ENCODE measurements at regions not wholly inside any gene's neighbourhood (a gene's known extent, or its start where the extent isn't known, plus 50 kb on each side); places are given as distances from the start of the nearest gene placed in this dataset.

DNA sequence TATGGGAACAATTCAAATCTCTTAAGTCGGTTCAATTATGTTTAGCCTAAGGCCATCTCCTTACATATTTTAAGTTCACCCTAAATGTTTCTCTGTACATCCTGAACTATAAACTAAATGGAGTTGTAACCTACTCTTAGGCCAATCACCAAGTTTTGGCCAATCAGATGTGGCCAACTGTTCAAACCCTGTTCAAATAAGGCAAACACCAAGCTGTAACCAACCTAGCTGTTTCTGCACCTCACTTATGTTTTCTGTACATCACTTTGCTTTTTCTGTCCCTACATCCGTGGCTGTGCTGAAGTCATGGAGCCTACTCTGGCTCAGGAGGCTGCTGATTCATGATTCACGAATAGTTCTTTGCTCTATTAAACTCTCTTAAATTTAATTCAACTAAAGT lies 165.3 kb downstream of the GASK1B start:
- DNase-seq (ENCODE audit: low read depth): no peak

DNA sequence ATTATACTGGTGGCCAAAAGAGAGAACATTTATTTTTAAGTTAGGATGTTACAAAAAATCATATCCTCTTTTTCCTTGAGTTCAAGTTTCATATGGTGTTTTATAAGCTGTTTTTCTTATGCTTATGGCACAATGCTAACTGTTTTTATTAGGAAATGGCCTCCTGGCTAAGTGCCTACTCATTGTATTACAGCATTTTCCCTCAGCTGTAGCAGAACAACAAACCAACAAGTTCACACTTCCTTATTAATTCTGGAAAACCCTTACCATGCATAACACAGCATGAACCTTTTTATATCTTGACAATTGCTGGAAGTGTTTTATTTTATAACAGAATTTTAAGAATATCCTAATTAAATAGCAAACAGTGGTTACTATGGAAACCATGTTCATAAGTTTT lies 165.8 kb downstream of the GASK1B start:
- no peak for DNase-seq (ENCODE audit: low read depth)

DNA sequence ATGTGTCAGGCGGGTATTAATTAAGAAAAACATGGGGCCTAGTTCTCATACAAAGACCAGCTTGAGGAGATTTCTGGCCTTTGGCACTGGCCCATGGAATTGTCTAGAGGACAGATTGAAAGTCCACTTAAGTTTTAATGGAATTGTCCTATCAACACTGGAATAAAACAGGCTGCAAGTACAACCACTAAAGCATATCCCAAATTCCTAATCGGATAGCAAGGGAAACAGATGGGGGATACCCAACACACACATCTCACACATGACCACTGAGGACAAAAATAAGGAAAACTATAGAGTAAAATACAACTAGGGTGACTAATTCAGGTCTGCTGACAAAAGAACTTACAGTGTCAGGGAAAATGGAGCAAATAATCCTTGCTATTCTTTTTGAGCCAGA lies 167.8 kb downstream of the GASK1B start:
- no peak for DNase-seq (ENCODE audit: low read depth)

DNA sequence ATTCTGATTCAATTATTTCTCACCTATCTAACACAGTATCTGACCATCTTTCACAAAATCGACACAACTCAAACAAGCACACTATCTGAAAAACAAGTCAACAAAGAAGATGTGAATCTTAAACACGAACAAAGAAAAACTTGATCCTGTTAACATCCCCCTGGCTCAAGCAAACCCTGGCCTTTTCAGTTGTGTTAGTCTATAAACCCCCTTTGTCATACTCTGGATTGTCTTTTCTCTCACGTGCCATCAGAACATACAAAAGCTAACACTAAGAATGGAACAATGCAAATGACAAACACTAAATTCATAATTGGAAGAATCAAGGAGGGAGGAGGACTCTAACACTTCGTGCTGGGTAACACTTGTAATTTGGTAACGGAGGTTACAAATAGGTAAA lies 168.7 kb downstream of the GASK1B start:
- DNase-seq (ENCODE audit: low read depth): no peak

DNA sequence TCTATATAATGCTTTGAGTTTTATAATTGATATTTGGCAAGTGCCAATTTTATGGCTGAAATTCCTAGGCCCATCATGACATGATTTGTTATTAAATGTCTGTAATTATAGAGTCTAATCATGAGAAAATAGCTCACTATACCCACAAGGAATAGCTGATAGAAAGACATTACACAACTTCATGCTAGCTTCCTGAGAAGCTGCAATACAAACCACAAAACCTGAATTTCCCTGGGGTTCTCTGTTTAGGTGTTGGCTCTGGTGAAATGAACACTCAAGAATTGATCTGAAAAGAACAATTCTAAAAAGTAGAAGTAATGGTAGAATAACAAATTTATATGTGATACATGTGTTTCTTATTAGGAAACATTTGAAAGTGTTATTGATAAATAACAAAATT lies 169.6 kb downstream of the GASK1B start:
- DNase-seq (ENCODE audit: low read depth): no peak

DNA sequence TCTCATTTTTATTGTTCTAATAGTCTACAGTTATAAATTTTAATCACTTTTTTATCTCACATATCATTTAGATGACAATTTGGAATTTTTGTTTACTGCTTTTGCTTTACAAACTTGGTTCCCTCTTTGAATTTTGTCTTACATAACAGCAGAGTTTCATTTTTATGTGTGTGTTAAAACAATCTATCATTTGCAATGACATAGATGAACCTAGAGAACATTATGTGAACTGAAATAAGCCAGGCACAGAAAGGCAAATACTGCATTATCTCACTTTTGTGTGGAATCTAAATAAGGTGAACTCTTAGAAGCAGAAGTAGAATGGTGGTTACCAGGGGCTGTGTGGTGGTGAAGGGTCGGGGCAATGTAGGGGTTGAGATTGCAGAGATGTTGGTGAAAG lies 170.7 kb downstream of the GASK1B start:
- DNase-seq (ENCODE audit: low read depth): no peak

DNA sequence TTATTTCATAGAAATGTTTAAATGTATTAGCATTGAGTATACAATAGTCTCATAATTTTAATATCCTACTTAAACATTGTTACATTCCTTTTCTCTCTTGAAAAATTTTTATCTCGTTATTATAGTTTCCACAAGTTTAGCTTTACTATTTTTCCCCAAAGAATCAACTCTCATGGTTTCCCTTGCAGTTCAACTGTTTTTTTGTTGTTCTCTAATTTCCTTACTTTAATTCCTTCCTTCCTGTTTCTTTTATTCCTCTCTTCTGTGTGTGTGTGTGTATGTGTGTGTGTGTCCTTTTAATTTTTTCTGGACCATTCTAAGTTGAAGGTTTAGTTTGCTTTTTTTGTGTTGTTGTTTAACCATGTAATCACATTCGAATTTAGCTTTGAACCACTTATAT lies 171.1 kb downstream of the GASK1B start:
- DNase-seq (ENCODE audit: low read depth): no peak

DNA sequence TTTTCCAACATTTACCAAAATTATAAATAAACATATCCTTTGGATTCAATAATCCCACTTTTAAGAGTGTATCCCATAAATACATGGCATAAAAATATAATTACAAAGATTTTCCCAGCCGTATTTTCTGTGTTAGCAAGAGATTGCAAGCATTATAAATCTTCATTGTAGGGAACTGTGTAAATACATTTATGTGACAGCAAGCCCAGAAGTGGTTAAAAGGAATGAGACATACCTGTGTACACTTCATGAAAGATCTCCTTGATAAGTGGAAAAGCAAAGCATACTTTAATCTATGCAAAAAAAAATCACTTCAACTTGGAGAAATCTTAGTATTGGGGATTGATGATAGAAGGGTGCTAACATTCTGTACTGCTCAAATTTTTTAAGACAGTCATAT lies 173.1 kb downstream of the GASK1B start:
- no peak for DNase-seq (ENCODE audit: low read depth)

DNA sequence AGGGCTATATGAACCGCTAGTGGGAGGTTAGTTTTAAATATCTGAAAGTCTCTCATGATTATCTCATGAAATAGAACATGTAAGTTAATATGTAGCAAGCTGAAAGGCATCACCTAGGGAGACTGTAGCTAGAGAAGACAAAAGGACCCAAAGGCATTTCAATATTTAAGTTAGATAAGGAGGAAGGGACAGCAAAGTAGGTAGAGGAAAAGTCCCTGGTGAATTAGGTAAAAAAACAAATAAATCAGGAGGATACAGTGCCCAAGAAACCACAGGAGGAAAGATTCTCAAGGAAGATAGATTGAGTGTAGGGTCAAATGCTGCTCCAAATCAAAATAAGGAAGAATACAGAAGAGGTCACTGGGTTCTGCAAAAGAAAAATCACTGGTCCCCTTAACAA lies 175.5 kb downstream of the GASK1B start:
- DNase-seq (ENCODE audit: low read depth): no peak

DNA sequence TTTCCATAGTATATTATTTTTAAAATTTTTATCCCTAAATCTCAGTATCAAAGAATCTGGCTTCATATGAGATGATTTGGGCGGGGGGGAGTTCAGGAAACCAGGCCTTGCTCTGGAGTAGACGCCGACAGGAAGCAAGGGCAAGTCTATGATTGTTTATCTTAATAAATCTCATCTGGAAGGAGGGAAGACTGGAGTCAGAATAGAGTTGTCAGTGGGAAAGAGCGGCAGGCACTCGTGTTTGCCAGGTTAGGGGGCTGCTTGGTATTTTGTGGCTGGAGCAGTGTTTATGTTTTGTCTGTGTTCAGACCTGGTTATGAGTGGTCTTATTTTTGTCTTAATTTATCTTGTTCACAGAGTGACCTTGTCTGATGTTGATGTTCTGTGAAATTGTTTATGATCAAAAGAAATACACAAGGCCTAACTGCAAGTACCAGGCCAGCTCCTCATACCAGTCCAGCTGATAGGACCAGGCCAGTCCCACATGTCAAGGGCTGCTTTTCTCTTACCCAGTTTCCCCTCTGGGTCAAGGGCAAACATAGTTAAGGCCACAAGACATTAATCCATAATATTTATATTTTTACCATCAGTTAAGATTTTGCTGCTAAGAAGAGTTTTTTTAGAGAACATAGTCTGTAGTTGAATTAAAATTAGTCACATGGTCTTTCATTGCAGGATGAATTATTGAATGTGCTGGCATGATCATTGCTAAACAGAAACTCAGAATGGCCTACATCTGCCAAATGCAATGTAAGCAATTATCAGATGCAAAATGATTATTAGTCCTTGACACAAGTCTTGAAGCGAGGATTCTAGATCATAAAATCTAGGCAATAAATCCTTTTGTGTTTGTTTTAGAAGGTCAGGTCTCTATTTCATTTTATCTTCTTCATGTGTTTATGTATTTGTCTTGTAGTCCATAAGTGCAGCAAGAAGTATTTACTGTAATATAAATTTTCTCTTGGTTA lies 176.5 kb downstream of the GASK1B start:
- DNase-seq (ENCODE audit: low read depth): no peak

DNA sequence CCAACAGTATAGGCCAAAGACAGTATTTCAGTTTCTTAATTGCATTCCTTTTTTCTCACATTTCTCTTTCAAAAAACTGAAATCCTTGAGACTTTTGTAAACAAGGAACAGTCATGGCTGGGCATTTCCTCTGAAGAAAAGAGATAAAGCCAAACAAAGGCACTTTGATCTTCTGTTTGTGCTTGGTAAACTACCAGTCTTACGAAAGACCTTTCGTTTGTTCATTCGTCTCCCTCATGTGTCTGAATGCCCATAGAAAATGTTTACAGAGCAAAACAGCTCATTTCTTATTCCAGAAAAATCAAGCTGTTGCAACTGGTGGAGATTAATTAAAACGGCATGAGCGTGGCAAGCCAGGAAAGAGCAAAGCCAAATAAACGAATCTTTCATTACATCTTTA lies 178.0 kb downstream of the GASK1B start:
- no peak for DNase-seq (ENCODE audit: low read depth)

DNA sequence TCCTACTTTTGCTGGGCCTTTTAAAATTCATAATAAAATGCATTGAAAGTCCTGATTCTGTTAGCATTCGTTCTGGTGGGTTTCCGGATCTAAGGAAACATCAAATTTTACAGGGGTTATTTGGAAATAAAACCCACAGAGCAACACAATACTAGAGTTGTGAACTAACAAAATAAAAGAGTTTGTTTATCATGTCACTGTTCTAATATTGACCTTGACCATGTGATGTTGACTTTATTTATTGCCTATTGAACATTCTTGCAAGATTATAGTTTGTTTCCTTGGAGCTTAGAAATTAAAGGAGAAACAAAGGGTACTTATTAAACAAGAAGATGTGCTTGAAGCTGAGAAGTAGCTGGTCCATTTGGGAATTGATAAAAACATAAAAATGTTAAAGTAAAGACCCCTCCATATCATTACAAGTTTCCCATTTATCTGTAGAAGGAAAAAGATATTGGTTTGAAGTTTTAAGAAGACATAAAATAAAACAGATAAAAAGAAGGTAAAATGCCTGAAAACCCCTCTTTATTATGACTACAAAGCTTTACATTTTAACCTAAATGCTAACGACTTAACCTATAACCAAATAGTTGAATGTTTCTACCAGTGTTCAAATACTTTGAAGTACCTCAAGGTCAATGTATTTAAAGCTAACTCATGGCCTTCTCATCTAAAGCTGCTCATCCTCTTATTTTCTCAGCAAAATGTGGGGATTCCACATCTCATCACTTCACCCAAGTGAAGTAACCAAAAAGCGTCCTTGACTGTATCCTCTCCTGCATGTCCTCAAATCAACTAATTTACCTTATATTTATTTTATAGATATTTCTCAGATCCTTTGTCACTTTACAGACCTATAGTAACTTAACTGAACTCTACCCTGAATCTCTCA lies 179.6 kb downstream of the GASK1B start:
- no peak for DNase-seq (ENCODE audit: low read depth)

DNA sequence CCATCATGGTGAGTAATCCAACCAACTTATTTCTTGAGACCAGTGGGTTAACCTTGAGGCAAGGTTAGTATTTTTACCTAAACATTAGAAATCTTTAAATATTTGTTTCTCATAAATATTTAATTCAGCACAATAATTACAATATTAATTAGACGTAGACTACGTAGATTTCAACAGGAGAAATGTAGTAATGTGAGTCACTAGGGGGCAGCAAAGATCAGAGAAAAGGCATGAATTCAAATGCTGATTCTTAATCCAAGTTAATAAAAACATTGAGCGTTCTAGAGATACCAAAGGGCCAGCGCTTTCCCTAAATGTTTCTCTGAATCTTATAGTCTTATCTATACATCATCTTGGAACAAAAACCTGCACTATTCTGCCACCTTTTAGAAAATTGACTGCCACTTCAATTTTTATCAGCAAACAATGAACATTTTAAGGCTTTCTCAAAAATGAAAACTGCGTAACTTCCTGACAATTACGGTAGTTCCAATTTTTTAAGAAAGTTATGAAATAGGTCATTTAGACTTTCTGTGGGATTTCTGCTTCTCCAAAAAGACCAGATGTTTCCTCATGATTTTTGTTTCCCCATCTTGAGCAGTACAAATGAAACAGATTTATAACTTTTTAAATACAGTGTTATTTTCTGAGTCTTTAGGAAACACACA lies 180.7 kb downstream of the GASK1B start:
- no peak for DNase-seq (ENCODE audit: low read depth)

DNA sequence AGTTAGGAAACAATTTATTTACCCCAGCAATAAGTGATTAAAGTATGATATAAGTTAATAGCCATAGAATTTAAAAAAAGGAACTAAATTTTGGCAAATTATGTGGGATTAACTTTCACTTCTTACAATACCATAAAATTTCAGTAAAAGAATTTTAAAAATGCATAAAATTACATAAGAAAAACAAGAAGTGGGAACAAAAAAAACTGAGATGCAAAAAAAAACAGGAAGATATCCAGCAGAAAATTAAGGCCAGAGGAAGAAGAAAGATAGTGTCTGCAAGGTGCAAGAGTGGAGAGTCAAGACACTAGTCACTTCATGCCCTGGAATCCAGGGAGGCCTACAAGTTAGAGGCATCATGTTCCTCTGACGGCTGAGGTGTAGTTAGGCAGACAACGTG lies 184.2 kb downstream of the GASK1B start:
- DNase-seq (ENCODE audit: low read depth): no peak

DNA sequence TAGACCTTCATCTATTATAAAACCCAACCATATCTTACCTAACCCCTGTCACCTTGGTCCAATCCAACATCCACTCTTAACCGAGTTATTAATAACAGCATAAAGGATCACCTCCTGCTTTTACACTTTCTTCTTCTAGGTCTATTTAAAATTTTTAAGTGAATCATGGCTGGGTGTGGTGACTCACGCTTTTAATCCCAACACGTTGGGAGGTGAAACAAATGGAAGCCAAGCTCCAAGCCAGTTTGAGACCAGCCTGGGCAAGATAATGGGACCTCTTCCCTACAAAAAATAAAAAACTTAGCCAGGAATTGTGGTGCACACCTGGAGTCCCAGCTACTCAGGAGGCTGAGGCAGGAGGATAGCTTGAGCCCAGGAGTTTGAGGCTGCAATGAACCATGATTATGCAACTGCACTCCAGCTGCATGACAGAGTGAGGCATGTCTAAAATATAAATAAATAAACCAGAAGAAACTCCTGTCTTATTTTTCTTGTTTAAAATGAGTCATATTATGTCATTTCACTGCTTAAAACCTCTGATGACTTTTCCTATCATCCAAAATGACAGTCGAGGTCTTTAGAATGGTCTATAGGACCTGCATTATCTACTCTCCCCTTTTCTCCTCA lies 188.4 kb downstream of the GASK1B start:
- no peak for DNase-seq (ENCODE audit: low read depth)

DNA sequence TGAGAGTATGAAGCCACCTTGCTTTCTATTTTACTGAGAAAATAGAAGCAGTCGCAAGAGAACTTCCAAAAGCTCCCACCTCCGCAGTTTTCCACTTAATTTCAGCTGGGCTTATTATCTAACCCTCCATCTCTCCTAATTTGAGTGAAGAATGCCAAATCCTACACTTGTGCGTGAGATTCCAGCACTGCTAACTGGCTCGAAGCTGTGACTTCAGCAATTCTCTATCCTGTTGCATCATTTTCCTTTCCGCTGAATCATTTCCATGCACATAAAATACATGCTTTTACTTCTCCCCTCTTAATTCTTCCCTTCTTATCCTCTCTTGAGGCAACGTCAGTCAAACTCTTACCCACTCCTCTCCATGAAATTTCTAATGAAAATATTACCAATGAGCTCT lies 189.5 kb downstream of the GASK1B start:
- DNase-seq (ENCODE audit: low read depth): no peak

DNA sequence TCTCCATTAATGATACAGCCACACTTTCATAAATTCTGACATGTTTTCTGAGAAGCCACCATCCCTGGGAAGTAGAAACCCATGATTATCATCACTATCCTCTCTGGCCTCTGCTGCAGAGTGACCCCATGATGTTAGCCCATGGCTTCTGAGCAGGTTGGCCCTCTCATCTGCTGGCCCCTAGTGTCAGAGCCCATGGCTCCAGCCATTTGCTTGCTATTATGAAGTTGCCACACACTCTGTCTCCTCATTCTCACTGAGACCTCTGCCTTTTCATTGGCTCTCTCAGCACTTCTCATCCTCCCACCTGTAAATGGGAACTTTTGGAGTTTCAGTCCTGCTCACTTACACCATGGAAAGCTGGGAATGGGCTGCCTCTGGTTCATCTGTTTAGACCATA lies 192.7 kb downstream of the GASK1B start:
- no peak for DNase-seq (ENCODE audit: low read depth)

DNA sequence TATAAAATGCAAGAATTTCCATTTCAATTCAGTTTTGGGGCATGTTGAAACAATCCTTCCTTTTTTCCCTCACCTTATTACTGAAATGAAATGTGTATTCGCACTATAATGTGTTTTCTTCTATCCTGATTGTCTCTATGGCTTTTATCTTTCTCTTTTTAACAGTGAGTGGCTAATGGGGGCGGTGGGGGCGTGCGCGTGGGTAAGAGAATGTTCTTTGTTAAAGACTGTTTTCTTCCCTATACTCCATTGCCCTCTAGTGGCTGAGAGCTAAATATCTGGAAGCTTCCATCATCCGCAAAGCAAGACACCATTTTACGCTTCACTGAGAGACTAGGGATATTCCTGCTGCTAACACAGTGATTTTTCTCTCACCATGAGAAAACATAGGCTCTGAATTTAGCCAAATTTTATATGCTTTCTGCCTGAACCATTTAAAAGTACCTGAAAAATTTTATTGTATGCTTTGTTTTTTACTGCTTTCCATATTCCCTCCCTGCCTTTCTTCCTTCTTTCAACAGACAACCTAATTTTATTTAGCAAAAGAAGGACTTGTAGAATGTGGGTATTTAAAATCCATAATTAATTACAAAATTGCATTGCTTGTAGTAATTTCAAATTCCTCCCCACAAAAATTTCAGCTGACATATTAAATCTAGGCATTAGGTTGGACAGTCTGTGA lies 194.0 kb downstream of the GASK1B start:
- peak; percentile 4 for DNase-seq (ENCODE audit: low read depth)

DNA sequence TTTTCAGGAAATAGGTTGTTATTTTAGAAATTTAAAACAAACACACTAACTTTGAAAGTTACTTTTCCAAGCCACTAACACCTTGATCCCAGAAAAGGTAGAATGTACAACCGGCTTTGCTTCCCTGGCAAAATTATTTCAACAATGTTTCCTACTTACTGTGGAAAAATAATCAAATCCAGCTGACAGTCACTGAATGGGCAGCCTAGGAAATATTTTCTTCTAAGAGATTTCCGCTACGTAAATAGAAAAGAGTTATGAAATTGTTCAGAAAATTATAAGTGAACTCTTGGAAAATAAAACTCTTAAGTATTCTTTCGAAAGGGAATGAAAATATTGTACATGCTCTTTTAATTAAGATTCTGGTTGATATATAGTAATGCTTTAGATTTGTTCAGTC lies 195.7 kb downstream of the GASK1B start:
- DNase-seq (ENCODE audit: low read depth): no peak

DNA sequence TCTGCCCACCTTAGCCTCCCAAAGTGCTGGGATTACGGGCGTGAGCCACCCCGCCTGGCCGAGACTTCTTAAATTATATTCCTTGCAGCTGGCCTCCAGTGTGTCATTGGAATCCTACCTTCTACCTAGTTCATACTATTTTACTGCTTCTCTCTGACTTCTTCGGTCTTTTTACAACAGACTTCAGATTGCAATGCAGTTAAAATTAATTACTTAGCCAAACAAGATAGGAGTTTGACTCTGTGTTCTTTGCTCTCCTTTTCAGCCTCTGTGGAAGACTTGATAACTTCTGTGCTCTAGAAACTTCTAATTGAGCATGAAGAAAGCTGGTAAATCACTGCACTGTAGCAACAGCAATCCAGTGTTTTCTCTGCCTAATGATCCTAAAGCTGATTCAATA lies 199.5 kb downstream of the GASK1B start:
- DNase-seq (ENCODE audit: low read depth): no peak

DNA sequence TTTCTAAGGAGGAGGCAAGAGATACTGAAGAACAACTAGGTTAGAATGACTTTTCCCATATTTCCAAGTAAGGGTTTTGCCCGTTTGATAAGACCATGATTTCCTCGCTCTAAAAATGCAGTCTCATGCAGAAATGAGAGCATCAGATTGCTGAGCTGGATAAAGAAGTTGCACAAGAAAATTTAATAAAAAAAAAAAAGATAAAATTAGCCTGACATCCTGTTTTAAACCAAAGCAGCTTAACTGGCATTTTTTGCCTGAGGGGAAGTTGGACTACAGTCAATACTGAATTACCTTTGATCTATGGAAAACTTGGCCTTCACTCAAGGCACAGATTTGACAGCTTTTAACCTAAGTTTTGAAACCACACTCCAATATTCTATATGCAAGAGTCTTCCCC lies 208.4 kb downstream of the GASK1B start:
- no peak for DNase-seq (ENCODE audit: low read depth)

All from stimulated activated CD8-positive, alpha-beta memory T cell treated with anti-CD3 and anti-CD28 coated beads, Interleukin-4, amount 100 ng/mL, for 24 hours (primary cell).